ENCODE measurements at regions not wholly inside any gene's neighbourhood (a gene's known extent, or its start where the extent isn't known, plus 50 kb on each side); places are given as distances from the start of the nearest gene placed in this dataset.

DNA sequence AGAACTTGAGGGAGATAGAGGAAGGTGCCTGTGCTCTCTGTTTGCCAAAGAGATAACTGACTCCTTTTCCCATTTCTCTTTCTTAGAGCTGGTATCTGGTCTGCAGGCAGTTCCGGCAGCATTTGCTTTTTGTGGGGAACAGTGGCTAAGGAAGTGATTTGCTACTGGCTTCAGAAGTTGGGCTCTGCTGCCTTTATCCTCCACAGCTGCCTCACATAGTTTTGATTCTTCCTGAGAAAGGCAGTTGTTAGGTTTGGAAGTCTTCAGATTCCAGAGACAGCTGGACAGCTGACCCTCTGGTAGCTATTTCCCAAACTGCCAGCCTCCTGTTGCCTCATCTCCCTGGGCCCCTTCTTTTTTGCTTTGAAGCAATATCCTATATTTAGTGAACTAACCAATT, 62.6 kb upstream of the MACF1 start:
- no peak for DNase-seq

DNA sequence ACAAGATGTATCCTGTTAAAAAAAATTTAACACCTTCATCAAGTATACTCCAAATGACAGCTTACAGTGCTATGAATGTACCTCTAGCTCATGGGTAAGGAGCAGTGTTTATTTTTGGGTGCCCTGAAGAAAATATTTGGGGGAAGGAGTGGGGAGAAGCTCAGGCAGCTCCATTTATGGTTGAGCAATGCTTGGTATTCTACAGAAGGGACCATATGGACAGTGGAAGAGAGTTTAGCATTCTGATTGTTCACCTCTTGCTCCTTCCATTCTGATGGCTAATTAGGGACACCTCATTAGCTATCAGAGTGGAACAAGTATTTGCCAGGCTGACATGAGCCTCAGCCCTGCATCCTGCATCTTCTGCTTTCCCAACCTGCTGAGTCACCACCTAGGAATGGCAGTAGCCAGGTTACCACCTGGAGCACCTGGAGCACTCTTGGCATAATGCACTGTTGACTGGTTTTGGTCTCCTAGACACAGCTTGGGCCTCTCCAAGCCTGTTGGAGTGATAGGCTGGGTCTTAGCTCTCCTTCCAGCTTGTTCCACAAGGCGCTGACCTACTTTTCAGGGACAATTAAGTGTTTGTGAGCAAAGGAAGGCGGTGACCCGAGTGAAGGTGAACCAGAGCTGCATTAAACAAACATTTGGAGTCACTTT, 62.0 kb upstream of the MACF1 start:
- peak; percentile 23 for DNase-seq

DNA sequence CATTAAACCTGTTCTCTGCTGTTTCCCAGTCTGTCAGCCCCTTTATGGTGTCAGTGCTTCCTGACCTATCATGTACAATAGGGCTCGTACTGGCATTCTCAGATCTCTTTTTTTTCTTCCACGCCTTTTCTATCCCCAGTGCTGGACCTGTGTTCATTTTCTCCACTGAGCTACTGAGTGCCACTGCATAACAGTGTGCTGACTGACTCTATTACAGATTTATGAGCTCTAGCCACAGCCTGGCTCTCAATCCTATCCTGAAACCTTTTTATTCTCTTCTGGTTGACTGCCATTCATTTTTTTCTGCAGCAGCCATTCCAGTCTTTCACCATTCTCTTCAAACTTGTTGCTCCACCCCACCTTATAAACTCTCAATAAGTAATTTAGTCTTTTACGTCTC, 59.6 kb upstream of the MACF1 start:
- no peak for DNase-seq

DNA sequence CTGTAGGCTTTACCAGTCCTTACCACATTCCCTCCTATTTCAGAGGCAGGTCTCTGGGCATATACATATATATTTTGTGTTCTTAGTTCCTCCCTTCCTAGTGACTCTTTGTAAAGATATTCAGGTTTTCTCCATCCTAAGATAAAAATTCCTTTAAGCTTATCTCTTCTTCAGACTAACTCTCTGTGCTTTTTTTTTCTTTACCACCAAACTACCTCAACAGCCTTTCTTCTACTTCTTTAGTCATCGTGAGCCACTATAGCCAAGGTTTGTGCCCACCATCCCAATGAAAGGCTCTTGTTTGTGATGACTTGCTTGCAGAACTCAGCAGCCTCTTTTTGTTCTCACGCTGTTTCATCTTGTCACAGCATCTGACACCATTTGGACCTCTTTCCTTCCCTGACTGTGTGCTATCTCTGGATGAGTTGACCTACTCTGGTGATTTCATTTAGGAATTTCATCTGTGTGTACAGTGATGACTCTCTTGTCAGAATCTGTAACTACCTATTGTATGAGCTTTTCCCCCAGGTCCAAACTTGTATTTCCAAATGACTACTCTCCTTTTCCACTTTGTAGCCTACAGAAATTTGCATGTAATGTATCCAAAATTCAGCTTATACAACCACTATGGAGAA, 59.0 kb upstream of the MACF1 start:
- DNase-seq, result no peak

DNA sequence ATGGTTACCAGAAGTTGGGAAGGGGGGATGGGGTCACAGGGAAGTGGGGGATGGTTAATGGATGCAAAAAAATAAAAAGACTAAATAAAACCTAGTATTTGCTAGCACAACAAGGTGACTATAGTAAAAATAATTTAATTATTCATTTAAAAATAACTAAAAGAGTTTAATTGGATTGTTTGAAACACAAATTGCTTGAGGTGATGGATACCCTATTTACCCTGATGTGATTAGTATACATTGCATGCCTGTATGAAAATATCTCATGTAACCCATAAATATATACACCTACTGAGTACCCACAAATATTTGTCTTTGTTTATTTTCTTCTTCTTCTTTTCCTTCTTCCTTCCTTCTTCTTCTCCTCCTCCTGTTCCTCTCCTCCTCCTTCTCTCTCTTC, 57.8 kb upstream of the MACF1 start:
- no peak for DNase-seq

DNA sequence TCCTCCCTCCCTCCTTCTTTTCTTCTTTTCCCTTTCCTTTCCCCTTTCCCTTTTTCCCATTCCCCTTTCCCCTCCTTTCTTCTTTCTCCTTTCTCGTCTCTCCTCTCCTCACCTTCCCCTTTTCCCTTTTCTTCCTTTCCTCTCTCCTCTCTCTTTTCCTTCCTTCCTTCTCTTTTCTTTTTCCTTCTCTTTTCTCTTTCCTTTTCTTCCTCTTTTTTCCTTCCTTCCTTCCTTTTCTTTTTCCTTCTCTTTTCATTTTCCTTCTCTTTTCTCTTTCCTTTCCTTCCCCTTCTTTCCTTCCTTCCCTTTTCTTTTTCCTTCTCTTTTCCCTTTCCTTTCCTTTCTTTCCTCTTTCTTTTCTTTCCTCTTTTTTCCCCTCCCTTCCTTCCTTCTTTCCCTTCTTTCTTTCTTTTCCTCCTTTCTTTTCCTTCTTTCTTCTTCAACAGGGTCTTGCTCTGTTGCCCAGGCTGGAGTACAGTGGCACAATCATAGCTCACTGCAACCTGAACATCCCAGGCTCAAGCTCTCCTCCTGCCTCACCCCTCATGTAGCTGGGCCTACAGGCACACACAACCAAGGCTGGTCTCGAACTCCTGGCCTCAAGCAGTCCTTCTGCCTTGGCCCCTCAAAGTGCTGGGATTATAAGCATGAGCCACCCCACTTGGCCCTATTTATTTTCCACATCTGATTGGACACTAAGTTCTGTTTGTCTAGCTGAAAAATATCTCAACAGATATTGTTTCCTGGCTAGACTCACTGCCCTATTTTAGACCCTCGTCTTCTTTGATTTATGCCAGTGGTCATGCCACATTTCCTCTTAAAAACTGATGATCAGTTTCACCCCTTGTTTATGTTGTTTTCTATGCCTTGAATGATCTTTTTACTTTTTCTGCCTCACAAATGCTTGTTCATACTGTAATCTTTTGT, 57.1 kb upstream of the MACF1 start:
- no peak for DNase-seq

DNA sequence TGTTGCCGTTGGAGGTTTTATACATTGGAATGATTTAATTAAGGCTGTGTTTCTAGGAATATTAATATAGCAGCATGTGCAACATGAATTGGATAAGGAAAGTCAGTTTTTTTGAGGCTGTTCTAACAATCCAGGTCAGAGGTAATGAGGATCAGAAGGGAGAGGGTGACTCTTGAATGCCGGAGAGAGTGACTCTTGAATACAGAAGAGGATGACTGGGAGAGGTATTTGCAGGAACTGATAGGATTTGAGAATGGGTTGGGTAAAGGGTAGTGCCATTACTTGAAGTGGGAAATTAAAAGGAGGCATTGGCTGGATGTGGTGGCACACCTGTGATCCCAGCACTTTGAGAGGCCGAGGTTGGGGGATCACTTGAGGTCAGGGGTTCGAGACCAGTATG, 55.6 kb upstream of the MACF1 start:
- no peak for DNase-seq

DNA sequence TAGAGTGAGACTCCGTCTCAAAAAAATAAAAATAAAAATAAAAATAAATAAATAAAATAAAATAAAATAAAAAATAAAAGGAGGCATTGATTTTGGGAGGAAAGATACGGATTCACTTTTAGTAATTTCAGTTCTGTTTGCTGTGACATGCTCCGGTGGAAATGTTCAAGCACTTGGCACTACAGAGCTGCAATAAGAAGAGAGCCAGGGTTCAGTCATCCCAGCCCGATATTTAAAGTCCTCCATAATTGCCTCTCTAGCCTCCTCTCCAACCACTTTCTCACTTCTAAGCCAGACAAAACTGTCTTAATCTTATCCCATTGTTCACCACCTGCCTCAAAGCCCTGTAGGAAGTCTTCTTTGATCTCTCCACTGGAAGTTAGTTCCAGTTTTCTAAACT, 55.0 kb upstream of the MACF1 start:
- no peak for DNase-seq

DNA sequence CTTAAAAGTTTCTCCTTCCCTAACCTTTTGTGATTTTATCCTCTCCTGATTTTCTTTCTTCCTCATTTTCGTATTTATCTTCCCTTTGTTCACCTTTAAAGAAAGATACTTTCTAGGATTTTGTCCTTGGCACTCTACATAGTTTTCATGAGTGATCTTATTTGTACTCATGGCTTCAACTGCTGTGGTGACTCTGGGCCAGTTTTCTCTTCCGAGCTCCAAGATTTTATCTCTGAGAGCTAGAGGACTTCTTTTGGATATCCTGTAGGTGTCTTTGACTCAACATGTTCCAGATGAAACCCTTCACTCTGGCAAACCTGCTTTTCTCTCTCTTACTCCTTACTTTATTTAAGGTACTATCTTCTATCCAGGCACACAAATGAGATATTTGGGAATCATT, 53.7 kb upstream of the MACF1 start:
- DNase-seq, result no peak

DNA sequence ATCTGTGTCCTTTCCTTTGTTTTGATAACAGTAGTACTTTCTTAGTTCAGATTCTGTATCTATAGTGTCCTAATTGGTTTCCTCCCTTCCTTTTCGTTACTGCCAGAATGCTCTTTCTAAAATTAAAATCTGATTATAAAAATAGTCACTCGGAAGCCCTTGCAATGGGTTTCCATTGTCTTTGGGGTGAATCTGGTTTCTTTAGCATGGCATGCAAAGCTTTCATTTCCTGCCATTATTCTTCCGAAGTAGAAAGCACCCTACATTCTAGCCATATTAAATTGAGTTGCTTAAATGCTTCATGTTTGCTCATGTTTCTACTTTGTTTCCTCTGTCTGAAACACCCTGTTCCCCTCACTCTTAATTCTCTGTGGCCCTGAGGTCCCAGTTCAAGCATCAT, 53.2 kb upstream of the MACF1 start:
- DNase-seq, result no peak

DNA sequence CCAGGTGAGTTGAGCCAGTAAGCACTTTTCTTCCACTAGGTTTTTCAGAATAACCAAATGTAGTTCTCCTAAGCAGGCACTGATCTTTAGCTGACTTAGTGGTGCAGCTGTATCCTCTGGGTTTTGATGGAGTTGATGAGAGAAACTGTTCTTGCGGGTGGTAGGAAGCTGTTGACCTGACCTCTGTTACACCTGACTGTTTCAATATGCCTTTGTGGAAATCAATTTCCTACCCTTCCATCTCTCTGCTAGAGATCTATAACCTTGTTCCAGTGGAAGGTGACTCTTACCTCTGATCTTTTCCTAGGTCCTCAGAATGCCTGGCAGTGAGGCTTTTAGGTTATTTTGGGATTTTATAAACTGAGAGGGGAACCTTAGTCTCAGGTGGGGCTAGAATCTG, 51.6 kb upstream of the MACF1 start:
- DNase-seq, result no peak

DNA sequence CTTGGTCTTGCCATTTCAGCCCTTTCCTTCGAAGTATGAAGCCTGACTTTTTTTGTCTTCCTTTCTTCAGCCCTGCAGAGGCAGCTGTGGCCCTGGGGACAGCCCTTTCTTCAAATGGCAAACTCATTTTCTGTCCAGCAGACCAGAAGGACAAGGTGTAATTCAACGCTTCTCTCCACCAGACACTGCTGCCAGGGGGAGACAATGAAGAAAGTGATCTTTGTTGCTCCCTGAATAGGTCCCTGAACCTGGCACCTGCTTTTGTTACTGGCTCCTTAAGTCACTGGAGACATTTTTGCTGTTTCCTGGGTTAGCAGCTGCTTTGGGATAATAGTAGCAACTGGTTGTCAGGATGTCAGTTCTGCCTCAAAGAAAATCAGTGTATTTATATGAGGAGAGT, 50.8 kb upstream of the MACF1 start:
- DNase-seq, result no peak

DNA sequence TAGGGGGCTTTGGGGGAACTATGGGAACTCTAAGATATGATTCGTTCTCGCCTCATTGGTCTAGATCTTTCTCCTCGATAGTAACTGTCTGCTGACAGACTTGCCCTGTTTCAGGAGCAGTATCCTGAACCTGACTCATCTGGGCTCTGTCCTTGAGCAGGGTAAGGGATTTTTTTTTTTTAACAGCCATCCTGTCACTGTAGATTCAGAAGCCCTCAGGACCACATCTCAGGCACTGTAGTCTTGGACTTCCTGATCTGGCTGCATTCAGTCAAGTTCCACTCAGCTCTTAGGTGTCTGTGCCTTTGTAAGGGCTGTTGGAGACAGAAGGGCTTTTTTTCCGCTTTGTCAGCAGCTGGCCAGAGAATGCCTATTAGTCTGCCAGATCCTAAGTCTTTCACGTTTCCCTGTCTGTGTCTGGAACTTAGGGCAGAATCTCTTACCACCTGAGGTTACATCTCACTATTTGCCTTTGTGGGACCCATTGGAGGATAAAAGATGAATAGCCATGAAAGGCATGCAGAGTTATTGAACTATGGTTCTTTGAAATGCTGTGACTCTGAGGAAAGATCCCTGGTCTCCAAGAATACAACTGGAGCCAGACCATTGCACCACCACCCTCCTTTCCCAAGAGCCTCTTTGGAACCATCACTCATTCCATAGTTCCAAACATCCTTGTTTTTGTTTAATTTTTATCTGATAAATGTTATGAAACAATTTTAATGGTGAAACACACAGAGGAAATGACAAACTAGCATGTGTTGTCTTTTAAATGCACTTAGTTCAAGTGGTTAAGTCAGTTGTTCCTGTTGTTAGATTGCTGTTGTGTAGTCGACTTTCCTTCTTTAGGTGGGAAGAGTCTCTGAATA, 49.7 kb upstream of the MACF1 start:
- no peak for DNase-seq
